Heart left ventricle (tissue), 16 donors: ENCODE measurements at regions not wholly inside any gene's neighbourhood (a gene's known extent, or its start where the extent isn't known, plus 50 kb on each side); places are given as distances from the start of the nearest gene placed in this dataset.

Source experiments
- ATAC-seq, 4 donors: fragments of 200-7000 bp; cut with Tn5 transposase; one replicate each; pipeline ENCODE4 v1.9.1; 2020 to 2022; ENCODE audit warnings: moderate library complexity in 4 of 4, mild to moderate bottlenecking in 3 of 4, moderate number of reproducible peaks in 1 of 4
- DNase-seq, 5 donors: peaks; one replicate each; pipeline ENCODE4 v3.0.0-alpha.2; 2020
- H3K27ac ChIP-seq, 12 donors: fragments of 200-600 bp; sonication (generic) in 4 of 12; one replicate each; pipeline versions ENCODE4 v1.5.0 to v1.8.0; 2016 to 2022; ENCODE audit warnings: mild to moderate bottlenecking in 2 of 12
- H3K27me3 ChIP-seq, 9 donors: fragments of 200-600 bp; sonication (generic) in 2 of 9; one replicate each; pipeline versions ENCODE4 v1.5.1 to v1.8.0; 2016 to 2022; ENCODE audit warnings: mild to moderate bottlenecking in 3 of 9
- H3K36me3 ChIP-seq, 9 donors: fragments of 200-600 bp; sonication (generic) in 2 of 9; one replicate each; pipeline versions ENCODE4 v1.5.0 to v1.8.0; 2018 to 2022; ENCODE audit warnings: mild to moderate bottlenecking in 2 of 9
- H3K4me1 ChIP-seq, 12 donors: fragments of 200-600 bp; sonication (generic) in 4 of 12; one replicate each; pipeline versions ENCODE4 v1.5.0 to v1.8.0; 2016 to 2022; ENCODE audit warnings: mild to moderate bottlenecking in 3 of 12
- H3K4me3 ChIP-seq, 12 donors: fragments of 200-600 bp; sonication (generic) in 4 of 12; one replicate each; pipeline versions ENCODE4 v1.5.0 to v1.8.0; 2017 to 2022; ENCODE audit warnings: mild to moderate bottlenecking in 9 of 12, moderate library complexity in 4 of 12
- H3K9me3 ChIP-seq, 12 donors: fragments of 200-600 bp; sonication (generic) in 4 of 12; one replicate each; pipeline versions ENCODE4 v1.5.0 to v1.8.0; 2016 to 2022; ENCODE audit warnings: mild to moderate bottlenecking in 1 of 12
- POLR2A ChIP-seq, 2 donors: fragments of 450-650 bp; IDR thresholded peaks; one replicate each; pipeline ENCODE4 v1.6.1; 2017; ENCODE audit warnings: antibody characterized with exemption in 2 of 2, mild to moderate bottlenecking in 2 of 2, moderate library complexity in 2 of 2
- WGBS, 4 donors: extraction: QIAGEN DNeasy Blood & Tissue Kit in 2 of 4; methylation state at CpG; one replicate each; pipeline versions ENCODE4 v1.1.5 to v1.1.7; 2013 to 2018; 5-methylcytosine and 5-hydroxymethylcytosine counted together
- intact Hi-C, 10 donors: fragments of 100-400 bp; cut with DNase I; formaldehyde crosslinking; loops; one replicate each; pipeline versions ENCODE4 v1.11.1 to v1.14.2; 2022
- TF ChIP-seq, protein P1 (sequence below), 12 donors: fragments of 200-600 bp; sonication (generic) in 4 of 12; IDR thresholded peaks; one replicate each; pipeline versions ENCODE4 v1.5.0 to v1.8.0; 2018 to 2022; ENCODE audit warnings: antibody characterized with exemption in 12 of 12, mild to moderate bottlenecking in 5 of 12
- donor health status: ischemic (EF 13 %, LVEDD 7.1; RV severe dilation, severe dysfunction).
- donor health status: healthy with polysubstance abuse.
- donor health status: DM: no; HTN: yes; CAD: no.
- donor health status: DM: no; HTN: no; CAD: no.
- donor health status: ischemic (EF 25% LVEDD 6.9; RV normal size, moderate dysfunction).
- donor health status: ischemic (EF 25% LVEDD 5.7; RV mildly dilated, moderate dysfunction).
- donor health status: healthy.
- donor health status: DM: yes; HTN: yes; CAD: no.
- donor health status: ischemic (EF 35%, LVEDD 5.7; RV mildly dilated, moderate dysfunction).
- donor health status: nonischemic (EF 11% LVEDD 7.7; RV severe dilation, severe dysfunction).
- donor health status: DM: yes; HTN: yes; CAD: no.
- donor health status: PGD.
- donor health status: ischemic (EF 29% LVEDD 5.4; RV normal size, mild dysfunction).
- donor health status: nonischemic (EF 23%, LVEDD 6.1; RV moderate dilation, normal function).

DNA sequence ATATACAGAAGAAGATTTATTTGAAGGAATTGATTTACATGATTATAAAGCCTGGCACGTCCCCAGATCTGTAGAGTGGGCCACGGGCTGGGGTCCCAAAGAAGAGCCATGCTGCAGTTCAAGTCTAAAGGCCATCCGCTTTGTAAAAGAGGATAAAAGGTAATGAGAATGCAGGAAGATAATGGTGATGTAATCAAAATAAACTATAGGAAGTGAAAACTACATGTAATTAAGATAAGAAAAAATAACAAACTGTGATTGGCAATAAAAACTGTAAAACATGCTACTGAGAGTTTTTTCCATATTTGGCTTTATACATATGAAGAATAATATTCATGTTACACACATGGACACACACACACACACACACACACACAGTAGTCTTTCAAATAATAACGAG, 59.0 kb upstream of the TMEFF2 start:
- WGBS, 4 donors, result 57 to 70% (median 64%) methylated on average over 4 of the region's 4 CpGs
- H3K27ac ChIP-seq, result no peak overlapping the region
- H3K27me3 ChIP-seq, result no peaks in the 10 kb centered on the region
- H3K36me3 ChIP-seq, result no peaks in the 10 kb centered on the region
- ATAC-seq, result no peak
- intact Hi-C loops, result no loop called here
- no peak for TF ChIP-seq POLR2A (IDR thresholded peaks at IDR 0.05)
- TF ChIP-seq, protein P1, sequence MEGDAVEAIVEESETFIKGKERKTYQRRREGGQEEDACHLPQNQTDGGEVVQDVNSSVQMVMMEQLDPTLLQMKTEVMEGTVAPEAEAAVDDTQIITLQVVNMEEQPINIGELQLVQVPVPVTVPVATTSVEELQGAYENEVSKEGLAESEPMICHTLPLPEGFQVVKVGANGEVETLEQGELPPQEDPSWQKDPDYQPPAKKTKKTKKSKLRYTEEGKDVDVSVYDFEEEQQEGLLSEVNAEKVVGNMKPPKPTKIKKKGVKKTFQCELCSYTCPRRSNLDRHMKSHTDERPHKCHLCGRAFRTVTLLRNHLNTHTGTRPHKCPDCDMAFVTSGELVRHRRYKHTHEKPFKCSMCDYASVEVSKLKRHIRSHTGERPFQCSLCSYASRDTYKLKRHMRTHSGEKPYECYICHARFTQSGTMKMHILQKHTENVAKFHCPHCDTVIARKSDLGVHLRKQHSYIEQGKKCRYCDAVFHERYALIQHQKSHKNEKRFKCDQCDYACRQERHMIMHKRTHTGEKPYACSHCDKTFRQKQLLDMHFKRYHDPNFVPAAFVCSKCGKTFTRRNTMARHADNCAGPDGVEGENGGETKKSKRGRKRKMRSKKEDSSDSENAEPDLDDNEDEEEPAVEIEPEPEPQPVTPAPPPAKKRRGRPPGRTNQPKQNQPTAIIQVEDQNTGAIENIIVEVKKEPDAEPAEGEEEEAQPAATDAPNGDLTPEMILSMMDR (IDR thresholded peaks at IDR 0.05), result no peak
- H3K4me3 ChIP-seq, result no peak overlapping the region
- no peaks in the 10 kb centered on the region for H3K9me3 ChIP-seq
- no peak for DNase-seq
- H3K4me1 ChIP-seq, result no peaks in the 10 kb centered on the region

- Histone ChIP-seq H3K4me1 (no peaks in the 10 kb centered on the region), H3K4me3 (no peak overlapping the region), H3K36me3 (no peaks in the 10 kb centered on the region), H3K27me3 (no peaks in the 10 kb centered on the region), H3K9me3 (no peaks in the 10 kb centered on the region), H3K27ac (no peak overlapping the region)
- no peak for TF ChIP-seq POLR2A (IDR thresholded peaks at IDR 0.05)
- TF ChIP-seq, protein P1 (IDR thresholded peaks at IDR 0.05), result no peak
- ATAC-seq, result no peak
- DNase-seq, result no peak
- intact Hi-C loops, result no loop called here
Measured at GRCh38 chr2:192250961-192251360, 56.2 kb upstream of the TMEFF2 start.

DNA sequence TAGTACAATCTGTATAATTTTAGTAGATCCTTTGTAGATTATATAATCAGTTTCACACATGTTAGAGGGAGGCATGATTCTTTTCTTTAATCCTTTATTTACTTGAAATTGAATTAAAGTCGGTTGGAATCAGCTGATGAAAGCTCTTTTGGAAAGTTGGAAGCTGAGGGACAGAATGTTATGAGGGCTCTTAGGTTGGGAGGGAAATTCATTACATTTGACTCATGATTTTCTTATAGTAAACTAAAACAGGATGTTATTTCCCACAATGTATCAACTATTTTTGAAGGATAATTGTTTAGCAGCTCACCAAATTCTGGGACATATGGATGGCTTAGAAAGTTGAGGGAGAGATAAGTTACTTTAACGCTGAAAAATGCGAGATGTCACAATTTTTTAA, 52.7 kb upstream of the TMEFF2 start:
- intact Hi-C loops, result no loop called here
- DNase-seq, result no peak
- no peak for ATAC-seq
- Histone ChIP-seq H3K4me1 (no peaks in the 10 kb centered on the region), H3K4me3 (no peak overlapping the region), H3K36me3 (no peaks in the 10 kb centered on the region), H3K27ac (no peak overlapping the region), H3K9me3 (no peaks in the 10 kb centered on the region), H3K27me3 (no peaks in the 10 kb centered on the region)
- WGBS, 4 donors, result 86 to 90% (median 88%) methylated on average over 3 of the region's 3 CpGs
- TF ChIP-seq, protein P1 (IDR thresholded peaks at IDR 0.05), result no peak

- Histone ChIP-seq H3K9me3 (no peaks in the 10 kb centered on the region), H3K27me3 (no peaks in the 10 kb centered on the region), H3K36me3 (no peaks in the 10 kb centered on the region), H3K4me1 (no peaks in the 10 kb centered on the region), H3K4me3 (no peak overlapping the region), H3K27ac (no peak overlapping the region)
- no peak for TF ChIP-seq POLR2A (IDR thresholded peaks at IDR 0.05)
- TF ChIP-seq, protein P1 (IDR thresholded peaks at IDR 0.05), result no peak
- peak in 1 of 4 donors; percentile 59 for ATAC-seq
- intact Hi-C loops, result no loop called here
- DNase-seq, result no peak
- 70 to 85% (median 81%) methylated on average over 3 of the region's 3 CpGs for WGBS, 4 donors
Measured at GRCh38 chr2:192246297-192246696, 51.6 kb upstream of the TMEFF2 start.
